Breast epithelium (tissue), 3 donors: ENCODE measurements at regions not wholly inside any gene's neighbourhood (a gene's known extent, or its start where the extent isn't known, plus 50 kb on each side); places are given as distances from the start of the nearest gene placed in this dataset.

Source experiments
- POLR2A ChIP-seq: fragments of 450-650 bp; IDR thresholded peaks from one replicate; pipeline ENCODE4 v1.6.1; 2016; ENCODE audit warnings: antibody characterized with exemption, mild to moderate bottlenecking, moderate library complexity
- TF ChIP-seq, protein P1 (sequence below), 3 donors: fragments of 450-650 bp; IDR thresholded peaks; one replicate each; pipeline ENCODE4 v1.5.1; 2016 to 2017; ENCODE audit warnings: antibody characterized with exemption in 3 of 3, mild to moderate bottlenecking in 3 of 3, moderate library complexity in 3 of 3

DNA sequence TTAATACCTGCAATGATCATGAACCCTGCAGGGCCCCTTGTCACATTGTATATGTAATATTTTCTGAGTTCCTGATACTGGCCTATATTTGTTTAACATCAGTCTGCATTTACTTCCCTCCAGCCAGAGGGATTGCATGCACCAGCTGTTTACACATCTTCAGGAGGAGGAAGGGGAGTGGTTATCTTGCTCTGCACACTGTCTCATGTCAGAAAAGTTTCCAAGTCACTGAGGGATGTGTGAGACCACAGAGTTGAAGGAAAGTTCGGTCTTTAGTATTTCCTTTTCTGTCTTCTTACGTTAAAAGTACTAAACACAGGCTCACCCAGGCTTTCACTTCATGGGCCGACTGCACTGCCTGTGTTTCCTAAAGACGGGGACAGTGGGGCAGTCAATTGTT, 574.1 kb downstream of the LMO4 start:
- TF ChIP-seq, protein P1, sequence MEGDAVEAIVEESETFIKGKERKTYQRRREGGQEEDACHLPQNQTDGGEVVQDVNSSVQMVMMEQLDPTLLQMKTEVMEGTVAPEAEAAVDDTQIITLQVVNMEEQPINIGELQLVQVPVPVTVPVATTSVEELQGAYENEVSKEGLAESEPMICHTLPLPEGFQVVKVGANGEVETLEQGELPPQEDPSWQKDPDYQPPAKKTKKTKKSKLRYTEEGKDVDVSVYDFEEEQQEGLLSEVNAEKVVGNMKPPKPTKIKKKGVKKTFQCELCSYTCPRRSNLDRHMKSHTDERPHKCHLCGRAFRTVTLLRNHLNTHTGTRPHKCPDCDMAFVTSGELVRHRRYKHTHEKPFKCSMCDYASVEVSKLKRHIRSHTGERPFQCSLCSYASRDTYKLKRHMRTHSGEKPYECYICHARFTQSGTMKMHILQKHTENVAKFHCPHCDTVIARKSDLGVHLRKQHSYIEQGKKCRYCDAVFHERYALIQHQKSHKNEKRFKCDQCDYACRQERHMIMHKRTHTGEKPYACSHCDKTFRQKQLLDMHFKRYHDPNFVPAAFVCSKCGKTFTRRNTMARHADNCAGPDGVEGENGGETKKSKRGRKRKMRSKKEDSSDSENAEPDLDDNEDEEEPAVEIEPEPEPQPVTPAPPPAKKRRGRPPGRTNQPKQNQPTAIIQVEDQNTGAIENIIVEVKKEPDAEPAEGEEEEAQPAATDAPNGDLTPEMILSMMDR (IDR thresholded peaks at IDR 0.05): no peak
- no peak for TF ChIP-seq POLR2A
